ENCODE measurements at regions not wholly inside any gene's neighbourhood (a gene's known extent, or its start where the extent isn't known, plus 50 kb on each side); places are given as distances from the start of the nearest gene placed in this dataset.
"Not testable (repeated sequence)": the region's sequence is repeated elsewhere in the genome, so short reads cannot be mapped to it uniquely, and the experiment has no call there.

- DNase-seq = no peak
- Histone ChIP-seq H3K4me1 (ENCODE audit: control insufficient read depth, insufficient read depth, low read length, poor library complexity, severe bottlenecking) (no peaks in the 10 kb centered on the region), H3K27me3 (replicated peaks; ENCODE audit: control insufficient read depth, insufficient read depth, low read length, poor library complexity, severe bottlenecking) (no peaks in the 10 kb centered on the region), H3K36me3 (ENCODE audit: control insufficient read depth, insufficient read depth, low read length) (no peaks in the 10 kb centered on the region), H3K27ac (ENCODE audit: insufficient read depth, low read length, poor library complexity, severe bottlenecking) (no peak overlapping the region), H3K4me3 (ENCODE audit: insufficient read depth, low read depth, low read length, poor library complexity, severe bottlenecking) (no peak overlapping the region), H3K9me3 (ENCODE audit: control insufficient read depth, low read length) (no peaks in the 10 kb centered on the region)
Observed at GRCh38 chrX:69065451-69065850, 99.8 kb downstream of the PJA1 start.

DNA sequence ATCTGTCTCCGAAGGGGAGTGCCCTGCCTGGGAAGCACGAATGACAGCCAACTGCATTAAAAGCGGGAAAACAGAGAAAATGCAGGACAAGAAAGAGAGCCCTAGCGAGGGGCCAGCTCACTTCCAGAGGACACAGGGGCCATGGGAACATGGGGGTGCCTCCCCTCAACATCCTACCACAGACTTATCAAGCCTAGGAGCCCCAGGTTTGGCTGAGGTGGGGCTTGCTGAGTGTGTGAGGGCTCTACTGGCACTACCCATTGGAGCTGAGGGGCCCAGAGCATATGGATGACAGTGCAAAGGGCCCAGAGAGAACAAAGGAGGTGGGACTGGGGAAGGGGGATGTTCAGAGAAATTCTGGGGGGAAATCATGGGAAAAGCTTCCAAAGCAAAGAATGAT is 101.8 kb downstream of the PJA1 start:
- H3K27me3 ChIP-seq (replicated peaks; ENCODE audit: control insufficient read depth, insufficient read depth, low read length, poor library complexity, severe bottlenecking) = no peaks in the 10 kb centered on the region
- no peaks in the 10 kb centered on the region for H3K4me1 ChIP-seq (ENCODE audit: control insufficient read depth, insufficient read depth, low read length, poor library complexity, severe bottlenecking)
- no peak for DNase-seq
- H3K36me3 ChIP-seq (ENCODE audit: control insufficient read depth, insufficient read depth, low read length) = no peaks in the 10 kb centered on the region
- H3K4me3 ChIP-seq (ENCODE audit: insufficient read depth, low read depth, low read length, poor library complexity, severe bottlenecking) = no peak overlapping the region
- H3K9me3 ChIP-seq (ENCODE audit: control insufficient read depth, low read length) = no peaks in the 10 kb centered on the region
- no peak overlapping the region for H3K27ac ChIP-seq (ENCODE audit: insufficient read depth, low read length, poor library complexity, severe bottlenecking)

GRCh38 chrX:69062493-69062892 is 102.8 kb downstream of the PJA1 start:
- Histone ChIP-seq H3K9me3 (ENCODE audit: control insufficient read depth, low read length) (no peaks in the 10 kb centered on the region), H3K4me1 (ENCODE audit: control insufficient read depth, insufficient read depth, low read length, poor library complexity, severe bottlenecking) (no peaks in the 10 kb centered on the region), H3K36me3 (ENCODE audit: control insufficient read depth, insufficient read depth, low read length) (no peaks in the 10 kb centered on the region), H3K4me3 (ENCODE audit: insufficient read depth, low read depth, low read length, poor library complexity, severe bottlenecking) (no peak overlapping the region), H3K27me3 (replicated peaks; ENCODE audit: control insufficient read depth, insufficient read depth, low read length, poor library complexity, severe bottlenecking) (no peaks in the 10 kb centered on the region), H3K27ac (ENCODE audit: insufficient read depth, low read length, poor library complexity, severe bottlenecking) (no peak overlapping the region)
- no peak for DNase-seq

GRCh38 chrX:69060631-69061408 is 104.4 kb downstream of the PJA1 start:
- no peaks in the 10 kb centered on the region for H3K4me1 ChIP-seq (ENCODE audit: control insufficient read depth, insufficient read depth, low read length, poor library complexity, severe bottlenecking)
- H3K9me3 ChIP-seq (ENCODE audit: control insufficient read depth, low read length) = no peaks in the 10 kb centered on the region
- no peaks in the 10 kb centered on the region for H3K27me3 ChIP-seq (replicated peaks; ENCODE audit: control insufficient read depth, insufficient read depth, low read length, poor library complexity, severe bottlenecking)
- H3K27ac ChIP-seq (ENCODE audit: insufficient read depth, low read length, poor library complexity, severe bottlenecking) = no peak overlapping the region
- H3K36me3 ChIP-seq (ENCODE audit: control insufficient read depth, insufficient read depth, low read length) = no peaks in the 10 kb centered on the region
- H3K4me3 ChIP-seq (ENCODE audit: insufficient read depth, low read depth, low read length, poor library complexity, severe bottlenecking) = no peak overlapping the region
- no peak for DNase-seq

DNA sequence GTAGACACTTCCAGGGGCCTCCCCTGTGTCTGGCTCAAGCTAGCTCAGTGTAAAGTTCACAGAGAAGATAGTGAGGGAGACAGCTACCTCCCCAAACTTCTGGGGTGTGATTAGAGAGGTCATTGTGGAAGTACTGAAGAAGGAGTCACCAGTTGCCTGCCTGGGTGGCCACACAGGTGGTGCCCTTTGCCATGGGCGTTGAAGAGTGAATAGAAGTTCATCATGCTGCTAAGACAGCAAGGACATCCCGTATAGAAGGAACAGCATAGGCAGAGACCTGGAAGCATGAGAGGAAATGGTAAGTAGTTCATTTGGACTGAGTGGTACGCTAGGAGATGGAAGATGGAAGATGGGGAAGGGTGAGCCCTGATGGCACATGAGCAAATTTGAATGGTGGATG is 110.1 kb downstream of the PJA1 start:
- H3K36me3 ChIP-seq (ENCODE audit: control insufficient read depth, insufficient read depth, low read length) = no peaks in the 10 kb centered on the region
- H3K9me3 ChIP-seq (ENCODE audit: control insufficient read depth, low read length) = no peaks in the 10 kb centered on the region
- no peak overlapping the region for H3K4me3 ChIP-seq (ENCODE audit: insufficient read depth, low read depth, low read length, poor library complexity, severe bottlenecking)
- DNase-seq = no peak
- H3K27me3 ChIP-seq (replicated peaks; ENCODE audit: control insufficient read depth, insufficient read depth, low read length, poor library complexity, severe bottlenecking) = no peaks in the 10 kb centered on the region
- no peak overlapping the region for H3K27ac ChIP-seq (ENCODE audit: insufficient read depth, low read length, poor library complexity, severe bottlenecking)
- no peaks in the 10 kb centered on the region for H3K4me1 ChIP-seq (ENCODE audit: control insufficient read depth, insufficient read depth, low read length, poor library complexity, severe bottlenecking)

- not testable (repeated sequence) for H3K27me3 ChIP-seq (replicated peaks; ENCODE audit: control insufficient read depth, insufficient read depth, low read length, poor library complexity, severe bottlenecking); H3K4me1 ChIP-seq (ENCODE audit: control insufficient read depth, insufficient read depth, low read length, poor library complexity, severe bottlenecking); H3K36me3 ChIP-seq (ENCODE audit: control insufficient read depth, insufficient read depth, low read length); H3K9me3 ChIP-seq (ENCODE audit: control insufficient read depth, low read length); DNase-seq; H3K4me3 ChIP-seq (ENCODE audit: insufficient read depth, low read depth, low read length, poor library complexity, severe bottlenecking); H3K27ac ChIP-seq (ENCODE audit: insufficient read depth, low read length, poor library complexity, severe bottlenecking)
Observed at GRCh38 chrX:69054497-69054896, 110.8 kb downstream of the PJA1 start.

GRCh38 chrX:69051901-69052300 is 113.4 kb downstream of the PJA1 start:
- no peaks in the 10 kb centered on the region for H3K9me3 ChIP-seq (ENCODE audit: control insufficient read depth, low read length)
- H3K27me3 ChIP-seq (replicated peaks; ENCODE audit: control insufficient read depth, insufficient read depth, low read length, poor library complexity, severe bottlenecking) = no peaks in the 10 kb centered on the region
- H3K36me3 ChIP-seq (ENCODE audit: control insufficient read depth, insufficient read depth, low read length) = no peaks in the 10 kb centered on the region
- no peak for DNase-seq
- H3K4me3 ChIP-seq (ENCODE audit: insufficient read depth, low read depth, low read length, poor library complexity, severe bottlenecking) = no peak overlapping the region
- no peaks in the 10 kb centered on the region for H3K4me1 ChIP-seq (ENCODE audit: control insufficient read depth, insufficient read depth, low read length, poor library complexity, severe bottlenecking)
- H3K27ac ChIP-seq (ENCODE audit: insufficient read depth, low read length, poor library complexity, severe bottlenecking) = no peak overlapping the region

DNA sequence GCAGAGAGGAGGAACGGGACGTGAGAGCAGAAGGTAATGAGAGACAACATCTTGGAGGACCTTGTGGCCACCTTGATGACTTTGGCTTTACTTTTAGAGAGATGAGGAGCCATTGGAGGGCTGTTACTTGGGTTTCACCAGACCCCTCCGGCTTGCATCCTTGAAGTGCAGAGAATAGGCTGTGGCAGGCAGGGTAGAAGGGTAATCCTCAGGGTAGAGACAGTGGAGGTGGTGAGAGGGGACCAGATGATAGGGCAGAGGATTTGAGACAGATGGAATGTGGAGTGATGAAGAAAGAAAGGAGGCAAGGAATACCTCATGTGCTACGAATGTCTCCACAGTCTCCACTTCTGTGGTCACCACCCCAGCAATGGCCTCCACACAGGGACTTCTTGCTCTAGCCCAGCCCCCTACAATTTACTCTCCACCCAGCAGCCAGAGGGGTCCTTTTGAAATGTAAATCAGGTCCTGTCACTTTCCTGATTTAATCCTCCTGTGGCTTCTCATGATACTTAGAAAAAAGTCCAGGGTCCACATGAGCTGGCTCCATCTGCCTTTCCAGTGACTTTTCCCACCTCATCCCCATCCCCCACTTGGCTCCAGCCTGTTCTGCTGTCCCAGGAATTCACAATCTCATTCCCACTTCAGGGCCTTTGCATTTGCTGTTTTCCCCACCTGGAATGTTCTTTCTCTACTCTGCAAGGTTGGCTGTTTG is 115.0 kb downstream of the PJA1 start:
- H3K4me1 ChIP-seq (ENCODE audit: control insufficient read depth, insufficient read depth, low read length, poor library complexity, severe bottlenecking) = no peaks in the 10 kb centered on the region
- H3K27me3 ChIP-seq (replicated peaks; ENCODE audit: control insufficient read depth, insufficient read depth, low read length, poor library complexity, severe bottlenecking) = no peaks in the 10 kb centered on the region
- H3K4me3 ChIP-seq (ENCODE audit: insufficient read depth, low read depth, low read length, poor library complexity, severe bottlenecking) = no peak overlapping the region
- H3K27ac ChIP-seq (ENCODE audit: insufficient read depth, low read length, poor library complexity, severe bottlenecking) = no peak overlapping the region
- no peak for DNase-seq
- no peaks in the 10 kb centered on the region for H3K9me3 ChIP-seq (ENCODE audit: control insufficient read depth, low read length)
- no peaks in the 10 kb centered on the region for H3K36me3 ChIP-seq (ENCODE audit: control insufficient read depth, insufficient read depth, low read length)

DNA sequence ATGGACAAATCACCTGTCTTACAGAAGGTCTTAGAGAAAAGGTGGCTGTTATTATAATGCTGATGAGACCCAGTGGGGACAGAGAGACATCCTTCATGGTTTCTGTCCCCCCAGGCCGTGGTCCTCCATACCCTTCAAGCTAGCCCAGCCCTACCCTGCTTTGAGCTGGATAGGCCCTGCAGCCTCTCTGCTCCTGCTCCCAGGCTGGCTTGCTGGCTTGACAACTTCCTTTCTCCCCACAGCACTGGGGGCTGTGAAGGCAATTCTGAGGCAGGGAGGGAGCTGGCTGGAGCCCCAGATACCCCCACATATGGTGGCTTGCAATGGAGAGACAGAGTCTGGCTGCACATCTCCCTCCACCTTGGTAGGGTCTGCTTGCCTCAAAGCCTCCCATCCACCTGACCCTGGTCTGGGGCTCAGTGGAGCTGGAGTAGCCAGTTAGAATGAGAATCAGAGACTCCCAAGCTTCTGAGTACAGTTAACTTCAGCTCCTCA is 118.2 kb downstream of the PJA1 start:
- Histone ChIP-seq H3K4me1 (ENCODE audit: control insufficient read depth, insufficient read depth, low read length, poor library complexity, severe bottlenecking) (no peaks in the 10 kb centered on the region), H3K4me3 (ENCODE audit: insufficient read depth, low read depth, low read length, poor library complexity, severe bottlenecking) (no peak overlapping the region), H3K36me3 (ENCODE audit: control insufficient read depth, insufficient read depth, low read length) (no peaks in the 10 kb centered on the region), H3K9me3 (ENCODE audit: control insufficient read depth, low read length) (no peaks in the 10 kb centered on the region), H3K27ac (ENCODE audit: insufficient read depth, low read length, poor library complexity, severe bottlenecking) (no peak overlapping the region), H3K27me3 (replicated peaks; ENCODE audit: control insufficient read depth, insufficient read depth, low read length, poor library complexity, severe bottlenecking) (no peaks in the 10 kb centered on the region)
- DNase-seq = no peak

GRCh38 chrX:69045616-69046345 is 119.5 kb downstream of the PJA1 start:
- DNase-seq = no peak

More at GRCh38 chrX:69045616-69046345, 119.5 kb downstream of the PJA1 start:
- H3K36me3 ChIP-seq (ENCODE audit: control insufficient read depth, insufficient read depth, low read length) = no peaks in the 10 kb centered on the region
- no peak overlapping the region for H3K4me3 ChIP-seq (ENCODE audit: insufficient read depth, low read depth, low read length, poor library complexity, severe bottlenecking)
- H3K4me1 ChIP-seq (ENCODE audit: control insufficient read depth, insufficient read depth, low read length, poor library complexity, severe bottlenecking) = no peaks in the 10 kb centered on the region
- H3K27me3 ChIP-seq (replicated peaks; ENCODE audit: control insufficient read depth, insufficient read depth, low read length, poor library complexity, severe bottlenecking) = no peaks in the 10 kb centered on the region
- H3K27ac ChIP-seq (ENCODE audit: insufficient read depth, low read length, poor library complexity, severe bottlenecking) = no peak overlapping the region
- H3K9me3 ChIP-seq (ENCODE audit: control insufficient read depth, low read length) = no peaks in the 10 kb centered on the region
